ENCODE measurements at regions not wholly inside any gene's neighbourhood (a gene's known extent, or its start where the extent isn't known, plus 50 kb on each side); places are given as distances from the start of the nearest gene placed in this dataset.

DNA sequence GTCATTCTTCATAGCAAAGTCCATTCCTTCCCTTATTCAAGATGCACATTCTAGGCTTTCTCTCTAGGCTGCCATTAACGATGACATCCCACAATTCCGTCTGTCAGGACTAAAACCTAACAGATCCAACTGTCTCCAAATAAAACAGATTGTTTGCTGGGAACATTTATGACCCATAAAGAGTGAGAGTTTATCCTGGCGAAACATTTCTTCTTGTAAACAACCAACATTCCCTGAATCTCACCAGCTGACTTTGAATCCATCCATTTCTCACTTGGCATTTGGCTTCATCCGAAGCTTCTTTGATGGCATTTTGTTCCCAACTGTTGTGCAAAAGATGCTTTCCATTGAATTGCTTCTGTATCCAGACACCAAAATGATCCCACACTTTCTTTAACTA, 93.1 kb downstream of the OLIG3 start (continued):
- no peak for TF ChIP-seq MAX (IDR thresholded peaks at IDR 0.05)

Data from H1 (cell line).